Iris pigment epithelial cell (primary cell): ENCODE measurements at regions not wholly inside any gene's neighbourhood (a gene's known extent, or its start where the extent isn't known, plus 50 kb on each side); places are given as distances from the start of the nearest gene placed in this dataset.
"Not testable (repeated sequence)": the region's sequence is repeated elsewhere in the genome, so short reads cannot be mapped to it uniquely, and the experiment has no call there.

Experiments used
- DNase-seq: peaks from one replicate; pipeline ENCODE4 v3.0.0-alpha.2; 2011; ENCODE audit warnings: low read depth

DNA sequence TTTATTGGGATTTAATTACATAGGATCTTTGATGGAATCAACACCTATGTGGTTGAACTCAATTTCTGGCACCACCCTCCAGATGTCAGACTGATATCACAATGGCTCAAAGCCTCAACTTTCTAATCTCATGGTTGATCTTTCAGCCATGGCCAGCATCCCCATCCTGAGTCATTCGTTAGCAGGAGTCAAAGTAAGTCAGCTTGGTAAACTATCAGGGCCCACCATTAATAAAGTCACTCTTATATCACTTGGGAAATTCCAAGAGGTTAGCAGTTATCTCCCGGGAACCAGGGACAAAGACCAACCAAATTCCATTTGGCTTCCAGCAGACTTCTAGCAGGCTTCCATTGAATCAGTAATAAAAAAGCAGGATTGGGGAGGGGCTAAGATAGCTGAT is 50.7 kb upstream of the TNFSF4 start:
- DNase-seq = no peak

DNA sequence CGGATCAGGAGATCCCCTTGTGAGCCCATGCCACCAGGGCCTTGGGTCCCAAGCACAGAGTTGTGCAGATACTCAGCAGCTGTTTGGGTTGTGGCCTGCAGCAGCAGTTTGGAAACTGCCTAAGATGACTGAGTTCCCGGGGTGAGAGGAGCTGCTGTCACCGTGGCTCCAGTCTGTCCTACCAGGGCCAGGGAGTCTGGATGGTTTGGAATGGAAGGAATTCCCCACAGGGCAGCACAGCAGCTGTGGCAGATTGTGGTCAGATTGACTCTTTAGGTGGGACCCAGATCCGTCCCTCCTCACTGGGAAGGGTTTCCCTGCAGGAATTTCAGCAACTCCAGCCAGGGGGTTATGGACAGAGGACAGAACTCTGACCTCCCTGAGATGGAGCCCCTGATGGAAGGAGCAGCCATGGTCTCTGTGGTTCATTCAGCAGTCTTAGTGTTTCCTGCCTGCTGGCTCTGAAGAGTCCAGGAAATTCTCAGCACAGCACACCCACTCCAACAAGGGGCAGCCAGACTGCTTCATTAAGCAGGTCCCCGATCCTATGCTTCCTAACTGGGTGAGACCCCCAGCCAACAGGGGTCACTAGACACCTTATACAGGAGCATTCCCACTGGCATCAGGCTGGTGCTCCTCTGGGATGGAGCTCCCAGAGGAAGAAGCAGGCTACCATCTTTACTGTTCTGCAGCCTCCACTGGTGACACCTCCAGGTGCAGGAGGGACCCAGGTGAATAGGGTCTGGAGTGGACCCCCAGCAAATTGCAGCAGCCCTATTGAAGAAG is 51.5 kb upstream of the TNFSF4 start:
- no peak for DNase-seq

DNA sequence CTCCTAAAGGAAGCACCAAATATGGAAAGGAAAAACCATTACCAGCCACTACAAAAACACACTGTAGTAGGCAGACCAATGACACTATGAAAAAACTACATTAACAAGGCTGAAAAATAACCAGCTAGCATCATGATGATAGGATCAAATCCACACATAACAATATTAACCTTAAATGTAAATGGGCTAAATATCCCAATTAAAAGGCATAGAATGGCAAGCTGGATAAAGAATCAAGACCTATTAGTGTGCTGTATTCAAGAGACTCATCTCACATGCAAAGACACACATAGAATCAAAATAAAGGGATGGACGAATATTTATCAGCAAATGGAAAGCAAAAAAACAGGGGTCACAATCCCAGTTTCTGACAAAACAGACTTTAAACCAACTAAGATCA is 53.2 kb upstream of the TNFSF4 start:
- not testable (repeated sequence) for DNase-seq

DNA sequence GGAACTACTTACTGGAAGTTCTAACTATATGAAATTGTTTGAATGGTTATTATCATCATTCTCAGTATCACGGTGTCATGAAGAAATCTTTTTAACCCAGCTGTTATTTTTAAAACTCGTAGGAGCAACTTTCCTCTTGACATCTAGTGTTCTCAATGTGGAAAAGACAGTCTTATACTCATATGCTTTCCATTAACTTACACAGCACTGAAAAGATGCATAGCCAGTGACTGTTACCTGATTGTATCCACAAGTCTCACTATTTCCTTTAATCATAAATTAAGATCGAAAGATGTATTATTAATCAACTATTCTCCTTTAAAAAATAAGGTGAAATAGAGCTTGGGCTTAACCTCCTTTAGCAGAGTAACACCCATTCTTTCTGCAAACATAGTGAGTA is 59.7 kb upstream of the TNFSF4 start:
- no peak for DNase-seq

DNA sequence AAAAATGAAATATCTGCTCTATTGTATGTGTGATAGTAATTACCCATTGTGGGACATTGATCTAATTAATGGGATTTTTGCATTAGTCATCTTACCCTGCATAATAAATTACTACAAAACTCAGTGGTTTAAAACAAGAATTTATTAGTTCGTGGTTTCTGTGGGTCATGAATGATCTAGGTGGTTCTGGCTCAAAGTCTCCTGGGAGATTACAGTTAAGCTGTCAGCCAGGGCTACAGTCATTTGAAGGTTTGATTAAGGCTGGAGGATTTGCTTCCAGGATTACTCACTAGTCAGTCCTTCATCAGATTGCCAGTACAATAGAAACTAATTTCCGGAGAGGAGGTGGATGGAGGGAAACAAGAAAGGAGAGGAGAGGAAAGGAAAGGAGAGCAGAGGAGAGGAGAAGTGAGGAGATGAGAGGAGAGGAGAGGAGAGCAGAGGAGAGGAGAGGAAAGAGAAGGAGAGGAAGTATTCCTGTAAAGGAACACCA is 60.4 kb upstream of the TNFSF4 start:
- DNase-seq = peak; percentile 78

DNA sequence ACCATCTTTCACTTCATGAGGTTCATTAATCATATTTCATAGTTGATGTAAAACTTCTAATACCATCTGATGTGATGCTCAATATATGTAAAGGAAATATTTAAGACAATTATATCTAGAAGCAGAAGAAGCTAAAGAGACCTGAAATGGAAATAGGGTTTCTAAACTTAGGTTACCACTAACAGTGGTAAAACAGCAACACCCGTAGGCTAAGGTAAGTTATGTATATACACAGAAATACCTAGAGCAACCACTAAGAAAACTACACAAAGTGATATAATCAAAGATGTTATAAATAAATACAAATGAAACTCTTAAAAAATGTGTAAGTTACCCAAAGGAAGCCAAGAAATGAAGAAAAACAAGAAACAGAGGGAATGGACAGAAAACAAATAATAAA is 61.1 kb upstream of the TNFSF4 start:
- DNase-seq = no peak

DNA sequence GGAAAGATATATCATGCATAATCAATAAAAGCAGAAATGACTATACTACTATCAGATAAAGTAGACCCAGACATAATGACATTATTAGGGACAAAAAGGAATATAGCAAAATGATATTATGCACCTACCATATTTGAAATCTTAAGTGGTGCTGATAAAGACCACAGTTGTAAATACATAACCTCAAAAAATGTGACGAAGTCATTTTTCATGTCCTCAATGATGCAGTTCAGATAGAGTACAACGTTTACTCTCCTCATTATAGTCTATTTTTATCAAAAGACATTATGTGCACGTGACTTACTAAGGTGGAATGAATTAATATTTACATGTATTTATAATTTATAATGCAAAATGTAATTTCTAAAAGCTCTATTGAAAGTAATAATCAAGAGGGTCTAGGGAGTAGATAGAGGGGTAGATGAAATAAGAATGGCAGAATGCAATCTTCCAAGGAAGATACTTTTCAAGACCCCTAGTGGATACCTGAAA is 61.7 kb upstream of the TNFSF4 start:
- DNase-seq = no peak

DNA sequence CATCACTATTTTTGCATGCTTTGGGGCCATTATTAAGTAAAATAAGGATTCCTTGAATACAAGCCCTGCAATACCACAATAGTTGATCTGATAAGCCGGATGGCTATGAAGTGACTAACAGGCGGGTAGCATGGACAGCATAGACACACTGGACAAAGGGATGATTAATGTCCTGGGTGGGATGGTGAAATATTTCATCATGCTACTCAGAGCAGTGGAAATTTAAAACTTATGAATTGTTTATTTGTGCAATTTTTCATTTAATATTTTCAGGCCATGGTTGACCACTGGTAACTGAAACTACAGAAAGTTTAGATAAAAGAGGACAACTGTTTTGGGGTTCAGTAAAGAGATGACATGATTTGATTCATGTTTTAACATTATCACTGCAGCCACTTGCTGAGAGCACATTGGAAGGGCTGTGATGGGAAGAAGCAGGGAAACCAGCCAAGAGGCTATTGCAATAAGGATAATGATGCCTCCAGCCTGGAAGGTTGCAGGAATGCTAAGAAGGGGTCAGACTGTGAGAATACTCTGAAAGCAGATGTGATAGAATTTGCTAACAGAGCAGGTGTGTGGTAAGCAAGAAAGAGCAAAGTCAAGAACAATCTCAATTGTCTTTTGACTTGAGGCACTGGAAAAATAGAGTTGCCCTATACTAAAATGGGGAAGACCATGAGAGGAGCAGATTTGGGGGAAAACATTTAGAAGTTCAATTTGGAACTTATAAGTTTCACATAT is 62.5 kb upstream of the TNFSF4 start:
- DNase-seq = peak; percentile 98

DNA sequence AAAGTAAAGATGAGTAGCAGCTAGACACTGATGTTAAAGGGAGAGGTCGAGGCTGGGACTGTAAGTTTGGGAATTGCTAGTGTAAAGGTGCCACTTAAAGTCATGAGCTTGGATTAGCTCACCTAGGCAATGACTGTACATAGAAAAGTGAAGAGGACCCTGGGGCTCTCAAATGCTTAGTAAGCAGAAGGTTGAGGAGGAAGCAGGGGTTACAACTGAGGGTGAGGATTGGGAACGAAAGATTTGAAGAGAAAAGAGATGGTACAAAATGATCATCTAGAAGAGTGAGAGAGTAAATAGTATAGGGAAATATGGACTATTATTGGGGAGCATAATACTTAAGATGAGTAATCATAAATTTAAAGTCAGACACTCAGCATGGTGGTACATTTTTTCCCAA is 63.1 kb upstream of the TNFSF4 start:
- no peak for DNase-seq

DNA sequence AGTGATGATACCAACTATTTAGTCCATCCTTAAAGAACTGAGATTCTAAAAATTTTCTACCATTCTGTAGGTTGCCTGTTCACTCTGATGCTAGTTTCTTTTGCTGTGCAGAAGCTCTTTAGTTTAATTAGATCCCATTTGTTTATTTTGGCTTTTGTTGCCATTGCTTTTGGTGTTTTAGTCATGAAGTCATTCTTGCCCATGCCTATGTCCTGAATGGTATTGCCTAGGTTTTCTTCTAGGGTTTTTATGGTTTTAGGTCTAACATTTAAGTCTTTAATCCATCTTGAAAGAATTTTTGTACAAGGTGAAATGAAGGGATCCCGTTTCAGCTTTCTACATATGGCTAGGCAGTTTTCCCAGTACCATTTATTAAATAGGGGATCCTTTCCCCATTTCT is 63.9 kb upstream of the TNFSF4 start:
- DNase-seq = not testable (repeated sequence)

DNA sequence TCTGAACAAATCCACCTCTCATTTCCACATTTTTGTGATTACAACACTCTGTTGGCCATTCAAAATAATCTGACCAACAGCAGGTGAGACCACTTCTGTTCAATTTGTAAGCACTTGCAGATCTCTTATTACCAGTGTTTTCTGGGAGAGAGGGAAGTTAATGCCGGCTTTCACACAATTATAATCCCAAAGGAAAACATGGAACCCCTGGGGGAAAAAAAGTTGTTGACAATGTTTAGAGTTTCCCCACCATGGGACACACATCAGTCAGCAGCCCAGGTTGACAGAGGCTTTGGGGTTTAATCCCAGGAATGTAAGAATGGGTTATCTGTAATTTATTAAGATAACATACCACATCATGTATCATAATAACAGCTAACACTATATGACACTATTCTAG is 68.4 kb upstream of the TNFSF4 start:
- no peak for DNase-seq

DNA sequence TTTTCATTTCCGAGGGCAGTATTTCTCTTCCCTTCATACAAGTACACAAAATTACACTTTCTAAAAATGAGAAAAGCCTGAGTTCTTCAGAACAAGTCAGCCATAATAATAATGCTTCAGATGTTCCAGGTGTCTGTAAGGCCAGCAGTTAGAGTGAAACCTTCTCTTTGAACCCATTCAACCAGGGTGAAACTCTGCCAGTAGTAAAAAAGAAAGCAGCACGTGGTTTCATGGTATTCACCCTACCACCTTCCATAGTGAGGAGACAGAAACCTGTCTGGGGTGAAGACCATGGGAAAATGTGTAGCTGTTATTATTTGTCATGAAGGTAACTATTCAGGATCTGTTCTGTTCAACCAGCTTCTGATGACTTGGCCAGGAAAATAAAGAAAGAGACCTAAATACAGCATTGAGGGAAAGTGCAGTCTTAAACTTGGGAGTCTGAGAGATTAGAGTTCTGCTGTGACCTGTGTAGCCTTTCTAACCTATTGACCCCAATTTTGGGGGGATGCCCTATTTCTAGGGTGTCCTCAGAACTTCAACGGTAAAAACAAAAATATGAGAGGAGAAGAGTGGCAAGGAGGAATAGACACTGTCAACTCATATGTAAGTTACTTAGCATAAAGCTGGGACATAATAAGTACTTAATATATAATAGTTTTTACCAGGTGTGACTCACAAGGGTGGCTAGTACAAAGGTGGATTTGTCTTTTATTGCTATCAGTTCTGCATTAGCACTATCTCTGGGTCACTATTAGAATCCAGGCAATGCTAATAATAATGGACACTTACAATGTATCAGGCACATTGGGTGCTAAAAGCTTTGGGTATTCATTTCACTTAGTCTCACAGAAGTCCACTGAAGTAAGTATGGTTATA is 70.0 kb upstream of the TNFSF4 start:
- no peak for DNase-seq

DNA sequence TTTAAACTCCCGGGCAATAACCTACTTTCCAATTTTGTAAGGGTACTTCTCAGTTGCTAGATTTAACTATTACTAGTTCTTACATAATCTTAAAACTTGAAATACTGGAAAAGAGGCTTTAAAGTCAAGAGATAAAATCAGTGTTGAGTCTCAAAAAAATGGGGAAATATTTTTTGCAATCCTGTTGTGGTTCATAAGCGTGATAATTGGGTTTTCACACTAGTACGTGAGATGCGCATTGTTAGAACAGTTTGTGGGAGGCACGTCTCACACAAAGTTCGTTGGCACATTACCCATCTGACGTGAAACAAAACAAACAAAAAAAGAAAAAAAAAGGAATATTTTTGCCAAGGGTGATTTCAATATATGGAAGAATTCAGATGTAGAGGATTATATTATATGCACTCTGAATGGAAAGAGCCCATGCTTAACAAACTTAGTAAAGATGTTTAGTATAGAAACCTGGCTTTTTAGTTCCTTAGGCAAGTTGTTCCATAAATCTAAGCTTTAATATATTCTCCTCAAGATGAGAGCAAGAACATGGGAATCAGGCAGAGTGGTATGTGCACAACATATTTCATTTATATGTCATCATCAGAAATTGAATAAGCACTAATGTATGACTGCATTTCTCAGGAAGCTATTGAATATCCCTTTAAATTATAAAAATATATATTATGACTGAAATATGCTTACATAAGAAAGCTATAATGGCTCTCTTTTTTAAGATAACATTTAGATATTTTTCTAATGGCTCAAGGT is 73.9 kb upstream of the TNFSF4 start:
- DNase-seq = peak; percentile 57

DNA sequence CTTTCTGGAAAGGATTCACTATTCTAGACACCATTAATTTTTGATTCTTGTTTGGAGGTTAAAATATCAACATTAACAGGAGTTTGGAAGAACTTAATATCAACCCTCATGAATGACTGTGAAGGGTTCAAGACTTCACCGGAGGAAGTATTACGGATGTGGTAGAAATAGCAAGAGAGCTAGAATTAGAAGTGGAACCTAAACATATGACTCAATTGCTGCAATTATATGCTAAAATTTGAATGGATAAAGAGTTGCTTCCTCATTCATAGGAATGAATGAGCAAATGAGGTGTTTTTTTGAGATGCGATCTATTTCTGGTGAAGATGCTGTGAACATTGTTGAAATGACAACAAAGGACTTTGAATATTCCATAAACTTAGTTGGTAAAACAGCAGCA is 77.9 kb upstream of the TNFSF4 start:
- DNase-seq = no peak

DNA sequence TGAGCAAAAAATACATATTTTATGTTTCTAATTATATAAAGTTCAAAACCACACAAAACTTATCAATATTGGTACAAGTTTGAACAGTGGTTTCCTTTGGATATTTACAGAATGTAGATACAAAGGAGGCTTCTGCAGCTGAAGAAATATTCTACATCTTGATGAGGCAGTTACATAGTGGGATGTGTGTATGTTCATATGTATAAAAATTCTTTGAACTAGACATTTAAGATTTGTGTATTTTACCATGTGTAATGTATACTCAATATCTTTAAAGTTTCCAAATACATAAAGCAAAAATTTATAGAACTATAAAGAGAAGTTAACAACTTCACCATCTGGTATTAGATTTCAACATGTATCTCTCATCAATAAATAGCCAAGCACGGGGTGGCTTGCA is 80.7 kb upstream of the TNFSF4 start:
- DNase-seq = no peak

DNA sequence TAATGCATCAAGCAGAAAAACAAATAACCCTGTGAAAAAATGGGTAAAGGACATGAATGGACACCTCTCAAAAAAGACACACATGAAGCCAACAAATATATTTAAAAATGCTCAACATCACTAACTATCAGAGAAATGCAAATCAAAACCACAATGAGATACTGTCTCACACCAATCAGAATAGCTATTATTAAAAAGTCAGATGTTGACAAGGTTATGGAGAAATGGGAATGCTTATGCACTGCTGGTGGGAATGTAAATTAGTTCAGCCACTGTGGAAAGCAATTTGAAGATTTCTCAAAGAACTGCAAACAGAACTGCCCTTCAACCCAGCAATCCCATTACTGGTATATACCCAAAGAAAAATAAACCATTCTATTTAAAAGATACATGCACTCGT is 86.6 kb upstream of the TNFSF4 start:
- DNase-seq = no peak

DNA sequence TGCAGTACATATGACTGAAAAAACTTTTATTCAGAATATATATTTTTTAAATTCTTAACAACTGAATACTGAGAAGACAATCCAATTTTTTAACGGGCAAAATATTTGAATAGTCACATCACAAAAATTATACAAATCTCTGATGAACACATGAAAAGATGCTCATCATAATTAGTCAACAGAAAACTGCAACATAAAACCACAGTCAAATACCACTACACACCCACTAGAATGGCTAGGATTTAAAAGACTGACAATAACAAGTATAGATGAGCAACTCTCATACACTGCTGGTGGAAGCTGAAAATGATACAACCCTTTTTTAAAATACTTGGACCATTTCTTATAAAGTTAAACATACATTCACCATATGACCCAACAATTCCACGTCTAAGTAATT is 87.7 kb upstream of the TNFSF4 start:
- DNase-seq = peak; percentile 66

DNA sequence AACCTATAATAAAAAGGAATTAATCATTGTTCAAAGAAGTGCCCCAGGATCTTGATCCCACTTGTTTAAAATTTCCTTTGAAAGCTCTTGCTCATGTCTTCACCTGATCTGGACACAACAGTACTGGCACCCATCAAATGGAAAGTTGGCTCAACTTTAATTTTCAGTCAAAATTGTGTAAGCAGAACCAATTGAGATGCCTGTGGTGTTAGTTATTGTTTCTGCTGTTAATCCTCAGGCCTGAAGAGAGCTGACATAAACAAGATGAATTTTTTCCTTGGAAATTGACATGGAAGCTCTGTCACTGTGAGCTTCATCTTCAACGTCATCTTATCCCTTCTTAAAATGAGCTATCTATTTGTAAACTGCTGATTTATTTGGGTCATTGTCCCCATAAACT is 88.3 kb upstream of the TNFSF4 start:
- peak; percentile 49 for DNase-seq

DNA sequence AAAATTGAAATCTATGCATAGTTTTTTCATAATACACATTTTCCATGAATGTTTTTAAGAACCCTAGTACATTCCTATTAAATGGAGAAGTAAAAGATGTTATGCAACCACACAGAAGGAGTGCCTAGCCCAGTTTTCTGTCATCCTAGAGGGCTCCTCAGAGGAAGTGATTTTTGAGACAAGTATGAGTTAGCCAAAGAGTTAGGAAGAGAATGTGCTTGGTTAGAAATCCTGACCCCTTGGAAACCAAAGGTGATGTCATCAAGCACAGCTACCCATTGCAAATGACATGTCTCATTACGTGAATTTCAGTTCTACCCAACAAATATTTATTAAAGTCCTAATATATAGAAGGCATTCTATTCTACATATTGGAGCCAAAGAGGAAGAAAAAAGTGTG is 88.9 kb upstream of the TNFSF4 start:
- peak; percentile 85 for DNase-seq

DNA sequence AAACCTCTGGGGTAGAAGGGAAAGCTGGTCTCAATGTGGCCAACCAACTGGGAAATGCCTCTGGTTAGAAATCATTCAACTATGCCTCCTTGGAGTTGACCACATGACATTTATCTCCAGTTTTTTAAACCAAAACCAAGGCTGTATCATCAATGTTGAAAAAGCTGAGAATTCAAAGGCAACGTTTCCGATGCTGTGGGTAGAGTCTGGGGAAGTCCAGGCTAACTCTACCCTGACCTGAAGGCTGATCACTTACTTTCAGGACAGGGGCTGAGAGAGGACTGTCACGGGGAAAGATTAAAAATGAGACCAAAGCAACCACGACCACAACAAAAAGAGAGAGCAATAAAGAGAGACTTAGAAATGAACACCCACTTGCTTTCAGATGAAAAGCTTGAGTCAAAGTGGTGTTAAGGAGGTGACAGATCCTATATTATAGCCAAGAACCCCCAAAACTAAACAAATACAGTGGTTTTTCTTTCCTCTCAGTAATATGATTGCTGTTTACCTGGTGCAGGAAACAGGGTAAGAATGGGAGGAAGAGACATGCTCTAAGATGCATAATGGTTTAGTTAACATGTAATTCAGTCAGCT is 90.8 kb upstream of the TNFSF4 start:
- no peak for DNase-seq
